ENCODE measurements at regions not wholly inside any gene's neighbourhood (a gene's known extent, or its start where the extent isn't known, plus 50 kb on each side); places are given as distances from the start of the nearest gene placed in this dataset.

DNA sequence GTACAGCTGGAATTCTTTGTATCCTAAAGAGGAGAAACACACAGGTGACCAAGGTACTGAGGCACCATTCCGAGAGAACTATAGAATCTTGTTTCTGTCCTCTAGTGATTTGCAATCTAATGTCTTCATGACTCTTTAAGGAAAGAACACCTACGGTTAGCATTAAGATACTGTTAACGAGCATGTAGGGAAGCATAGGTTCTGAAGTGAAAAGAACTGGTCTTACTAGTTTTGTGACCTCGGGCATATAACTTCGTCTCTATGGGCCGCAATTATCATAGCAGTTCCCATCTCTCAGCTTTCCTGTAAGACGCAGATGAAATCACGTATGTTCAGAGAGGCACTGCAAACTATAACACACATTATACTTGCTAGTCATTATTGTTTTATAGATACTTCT is 193.0 kb upstream of the NBEA start:
- TF ChIP-seq CTCF (IDR thresholded peaks at IDR 0.05) (no peak), ZFX (IDR thresholded peaks at IDR 0.05; ENCODE audit: borderline replicate concordance) (no peak)

Measured in 22Rv1 (cell line).